Left lung (tissue), 4 donors: ENCODE measurements at regions not wholly inside any gene's neighbourhood (a gene's known extent, or its start where the extent isn't known, plus 50 kb on each side); places are given as distances from the start of the nearest gene placed in this dataset.

Experiments
- ATAC-seq: fragments of 200-7000 bp; cut with Tn5 transposase; one replicate; pipeline ENCODE4 v1.9.1; 2020; ENCODE audit warnings: moderate library complexity
- DNase-seq, 4 donors: peaks; one replicate each; pipeline ENCODE4 v3.0.0-alpha.2; 2013 to 2020
- H3K27ac ChIP-seq, 2 donors: fragments of 200-600 bp; sonication (generic) in 1 of 2; one replicate each; pipeline versions ENCODE4 v1.5.0 to v1.8.0; 2020 to 2021
- H3K27me3 ChIP-seq, 2 donors: fragments of 200-600 bp; sonication (generic) in 1 of 2; one replicate each; pipeline versions ENCODE4 v1.5.0 to v1.8.0; 2020 to 2021
- H3K36me3 ChIP-seq, 2 donors: fragments of 200-600 bp; sonication (generic) in 1 of 2; one replicate each; pipeline versions ENCODE4 v1.5.0 to v1.8.0; 2020 to 2021
- H3K4me1 ChIP-seq, 2 donors: fragments of 200-600 bp; one replicate each; pipeline ENCODE4 v1.8.0; 2021
- H3K4me3 ChIP-seq, 2 donors: fragments of 200-600 bp; sonication (generic) in 1 of 2; one replicate each; pipeline versions ENCODE4 v1.5.0 to v1.8.0; 2020 to 2021; ENCODE audit warnings: mild to moderate bottlenecking in 1 of 2
- H3K9me3 ChIP-seq, 2 donors: fragments of 200-600 bp; sonication (generic) in 1 of 2; one replicate each; pipeline versions ENCODE4 v1.5.0 to v1.8.0; 2020 to 2021
- CTCF ChIP-seq, 2 donors: fragments of 200-600 bp; sonication (generic) in 1 of 2; IDR thresholded peaks; one replicate each; pipeline versions ENCODE4 v1.5.0 to v1.8.0; 2021; ENCODE audit warnings: antibody characterized with exemption in 2 of 2
- intact Hi-C, 2 donors: fragments of 100-400 bp; cut with DNase I; formaldehyde crosslinking; loops; one replicate each; pipeline versions ENCODE4 v1.11.2 to v1.14.2; 2022
- donor health status: DM: no; HTN: yes; CAD: no.
- donor health status: DM: no; HTN: no; CAD: no.

GRCh38 chr4:28426251-28426650 lies 1565.6 kb downstream of the STIM2 start:
- no peak for DNase-seq
- Histone ChIP-seq H3K27me3 (no peaks in the 10 kb centered on the region), H3K9me3 (no peaks in the 10 kb centered on the region), H3K27ac (no peak overlapping the region), H3K4me3 (no peak overlapping the region), H3K4me1 (no peaks in the 10 kb centered on the region), H3K36me3 (no peaks in the 10 kb centered on the region)
- TF ChIP-seq CTCF (IDR thresholded peaks at IDR 0.05) = no peak
- intact Hi-C loops = no loop called here
- ATAC-seq = no peak

- no peaks in the 10 kb centered on the region for H3K27me3 ChIP-seq
- intact Hi-C loops = no loop called here
- DNase-seq (no peak), ATAC-seq (no peak)
- H3K27ac ChIP-seq = no peak overlapping the region
- no peak overlapping the region for H3K4me3 ChIP-seq
- no peaks in the 10 kb centered on the region for H3K36me3 ChIP-seq
- no peak for TF ChIP-seq CTCF (IDR thresholded peaks at IDR 0.05)
- H3K9me3 ChIP-seq = no peaks in the 10 kb centered on the region
- H3K4me1 ChIP-seq = no peaks in the 10 kb centered on the region
These were observed 1566.9 kb downstream of the STIM2 start for GRCh38 chr4:28427306-28428085.

GRCh38 chr4:28432348-28433025 lies 1571.8 kb downstream of the STIM2 start:
- ATAC-seq = no peak
- no peak for DNase-seq
- Histone ChIP-seq H3K4me1 (no peaks in the 10 kb centered on the region), H3K9me3 (no peaks in the 10 kb centered on the region), H3K4me3 (no peak overlapping the region), H3K27me3 (no peaks in the 10 kb centered on the region), H3K36me3 (no peaks in the 10 kb centered on the region), H3K27ac (no peak overlapping the region)
- no peak for TF ChIP-seq CTCF (IDR thresholded peaks at IDR 0.05)
- intact Hi-C loops = no loop called here

GRCh38 chr4:28435314-28435713 lies 1574.7 kb downstream of the STIM2 start:
- H3K36me3 ChIP-seq = no peaks in the 10 kb centered on the region
- intact Hi-C loops = no loop called here
- no peak for TF ChIP-seq CTCF (IDR thresholded peaks at IDR 0.05)
- H3K27ac ChIP-seq = no peak overlapping the region
- H3K9me3 ChIP-seq = no peaks in the 10 kb centered on the region
- H3K4me3 ChIP-seq = no peak overlapping the region
- H3K27me3 ChIP-seq = no peaks in the 10 kb centered on the region
- ATAC-seq (no peak), DNase-seq (no peak)
- no peaks in the 10 kb centered on the region for H3K4me1 ChIP-seq

- DNase-seq (no peak), ATAC-seq (no peak)
- Histone ChIP-seq H3K27ac (no peak overlapping the region), H3K9me3 (no peaks in the 10 kb centered on the region), H3K4me3 (no peak overlapping the region), H3K27me3 (no peaks in the 10 kb centered on the region), H3K4me1 (no peaks in the 10 kb centered on the region), H3K36me3 (no peaks in the 10 kb centered on the region)
- TF ChIP-seq CTCF (IDR thresholded peaks at IDR 0.05) = no peak
- intact Hi-C loops = no loop called here
These were observed 1575.8 kb downstream of the STIM2 start for GRCh38 chr4:28436191-28437080.
